ENCODE measurements at regions not wholly inside any gene's neighbourhood (a gene's known extent, or its start where the extent isn't known, plus 50 kb on each side); places are given as distances from the start of the nearest gene placed in this dataset.

- Histone ChIP-seq H3K9me2 (replicated peaks; ENCODE audit: low read depth, low read length) (no peaks in the 10 kb centered on the region), H3K4me2 (ENCODE audit: low read depth, low read length, poor library complexity, severe bottlenecking) (no peak overlapping the region), H4K20me1 (ENCODE audit: insufficient read depth, low read length, poor library complexity, severe bottlenecking) (no peaks in the 10 kb centered on the region), H3K36me3 (ENCODE audit: insufficient read depth, low read length) (no peaks in the 10 kb centered on the region), H3F3A (ENCODE audit: low read depth) (no peaks in the 10 kb centered on the region), H3K9me3 (ENCODE audit: insufficient read depth, low read depth, low read length) (no peaks in the 10 kb centered on the region), H3K79me2 (ENCODE audit: insufficient read depth, low read length) (no peaks in the 10 kb centered on the region), H3K4me3 (ENCODE audit: low read length, poor library complexity, severe bottlenecking) (no peak overlapping the region), H3K27me3 (ENCODE audit: insufficient read depth, low read length, poor library complexity, severe bottlenecking) (no peaks in the 10 kb centered on the region), H3K9ac (ENCODE audit: low read depth, low read length, poor library complexity, severe bottlenecking) (no peak overlapping the region), H2AFZ (ENCODE audit: low read length) (no peak overlapping the region), H3K4me1 (ENCODE audit: insufficient read depth, low read length, poor library complexity, severe bottlenecking) (no peaks in the 10 kb centered on the region)
- TF ChIP-seq CTCF (conservative IDR thresholded peaks at IDR 0.05; ENCODE audit: low read length) = no peak
- TF ChIP-seq EZH2phosphoT487 (IDR thresholded peaks at IDR 0.05; ENCODE audit: borderline replicate concordance) = no peak
Measured at GRCh38 chr2:103135679-103136078, 373.8 kb downstream of the TMEM182 start.

GRCh38 chr2:103138123-103138901, 376.5 kb downstream of the TMEM182 start:
- no peaks in the 10 kb centered on the region for H3K36me3 ChIP-seq (ENCODE audit: insufficient read depth, low read length)
- H3F3A ChIP-seq (ENCODE audit: low read depth) = no peaks in the 10 kb centered on the region
- H3K79me2 ChIP-seq (ENCODE audit: insufficient read depth, low read length) = no peaks in the 10 kb centered on the region
- TF ChIP-seq EZH2phosphoT487 (IDR thresholded peaks at IDR 0.05; ENCODE audit: borderline replicate concordance) (no peak), CTCF (conservative IDR thresholded peaks at IDR 0.05; ENCODE audit: low read length) (no peak)
- no peaks in the 10 kb centered on the region for H3K9me3 ChIP-seq (ENCODE audit: insufficient read depth, low read depth, low read length)
- H3K4me2 ChIP-seq (ENCODE audit: low read depth, low read length, poor library complexity, severe bottlenecking) = no peak overlapping the region
- H4K20me1 ChIP-seq (ENCODE audit: insufficient read depth, low read length, poor library complexity, severe bottlenecking) = no peaks in the 10 kb centered on the region
- no peak overlapping the region for H3K9ac ChIP-seq (ENCODE audit: low read depth, low read length, poor library complexity, severe bottlenecking)
- H3K4me3 ChIP-seq (ENCODE audit: low read length, poor library complexity, severe bottlenecking) = no peak overlapping the region
- no peaks in the 10 kb centered on the region for H3K4me1 ChIP-seq (ENCODE audit: insufficient read depth, low read length, poor library complexity, severe bottlenecking)
- no peaks in the 10 kb centered on the region for H3K9me2 ChIP-seq (replicated peaks; ENCODE audit: low read depth, low read length)
- no peak overlapping the region for H2AFZ ChIP-seq (ENCODE audit: low read length)
- H3K27me3 ChIP-seq (ENCODE audit: insufficient read depth, low read length, poor library complexity, severe bottlenecking) = no peaks in the 10 kb centered on the region

GRCh38 chr2:103139628-103140268, 377.9 kb downstream of the TMEM182 start:
- Histone ChIP-seq H3K79me2 (ENCODE audit: insufficient read depth, low read length) (no peaks in the 10 kb centered on the region), H3K4me1 (ENCODE audit: insufficient read depth, low read length, poor library complexity, severe bottlenecking) (no peaks in the 10 kb centered on the region), H3K36me3 (ENCODE audit: insufficient read depth, low read length) (no peaks in the 10 kb centered on the region), H4K20me1 (ENCODE audit: insufficient read depth, low read length, poor library complexity, severe bottlenecking) (no peaks in the 10 kb centered on the region), H3F3A (ENCODE audit: low read depth) (no peaks in the 10 kb centered on the region), H2AFZ (ENCODE audit: low read length) (no peak overlapping the region), H3K4me2 (ENCODE audit: low read depth, low read length, poor library complexity, severe bottlenecking) (no peak overlapping the region), H3K27me3 (ENCODE audit: insufficient read depth, low read length, poor library complexity, severe bottlenecking) (no peaks in the 10 kb centered on the region), H3K9me2 (replicated peaks; ENCODE audit: low read depth, low read length) (no peaks in the 10 kb centered on the region), H3K9me3 (ENCODE audit: insufficient read depth, low read depth, low read length) (no peaks in the 10 kb centered on the region), H3K4me3 (ENCODE audit: low read length, poor library complexity, severe bottlenecking) (no peak overlapping the region), H3K9ac (ENCODE audit: low read depth, low read length, poor library complexity, severe bottlenecking) (no peak overlapping the region)
- TF ChIP-seq EZH2phosphoT487 (IDR thresholded peaks at IDR 0.05; ENCODE audit: borderline replicate concordance) = no peak
- no peak for TF ChIP-seq CTCF (conservative IDR thresholded peaks at IDR 0.05; ENCODE audit: low read length)
